ENCODE measurements at regions not wholly inside any gene's neighbourhood (a gene's known extent, or its start where the extent isn't known, plus 50 kb on each side); places are given as distances from the start of the nearest gene placed in this dataset.

GRCh38 chr5:58246461-58246944, 213.4 kb downstream of the PLK2 start:
- DNase-seq = no peak

GRCh38 chr5:58245476-58245840, 214.4 kb downstream of the PLK2 start:
- DNase-seq = no peak

- DNase-seq = no peak
Measured at GRCh38 chr5:58244819-58245475, 214.9 kb downstream of the PLK2 start.

- no peak for DNase-seq
Measured at GRCh38 chr5:58241389-58241788, 218.5 kb downstream of the PLK2 start.

- no peak for DNase-seq
Measured at GRCh38 chr5:58240322-58240721, 219.6 kb downstream of the PLK2 start.

- no peak for DNase-seq
Measured at GRCh38 chr5:58239731-58240130, 220.2 kb downstream of the PLK2 start.

GRCh38 chr5:58239045-58239444, 220.8 kb downstream of the PLK2 start:
- no peak for DNase-seq

- DNase-seq = no peak
Measured at GRCh38 chr5:58236498-58236897, 223.4 kb downstream of the PLK2 start.

GRCh38 chr5:58235299-58235698, 224.6 kb downstream of the PLK2 start:
- DNase-seq = no peak

- no peak for DNase-seq
Measured at GRCh38 chr5:58232130-58232529, 227.8 kb downstream of the PLK2 start.

- DNase-seq = no peak
Measured at GRCh38 chr5:58231041-58231440, 228.8 kb downstream of the PLK2 start.

GRCh38 chr5:58228896-58229295, 231.0 kb downstream of the PLK2 start:
- DNase-seq = no peak

- no peak for DNase-seq
Measured at GRCh38 chr5:58227858-58228257, 232.0 kb downstream of the PLK2 start.

GRCh38 chr5:58224661-58225060, 235.2 kb downstream of the PLK2 start:
- no peak for DNase-seq

GRCh38 chr5:58224221-58224620, 235.7 kb downstream of the PLK2 start:
- DNase-seq = no peak

GRCh38 chr5:58215364-58215763, 244.5 kb downstream of the PLK2 start:
- DNase-seq = no peak

GRCh38 chr5:58211441-58211840, 248.4 kb downstream of the PLK2 start:
- no peak for DNase-seq

- DNase-seq = no peak
Measured at GRCh38 chr5:58208674-58209073, 251.2 kb downstream of the PLK2 start.

GRCh38 chr5:58207076-58207475, 252.8 kb downstream of the PLK2 start:
- no peak for DNase-seq

- DNase-seq = no peak
Measured at GRCh38 chr5:58204966-58205365, 254.9 kb downstream of the PLK2 start.

GRCh38 chr5:58202941-58203444, 256.9 kb downstream of the PLK2 start:
- DNase-seq = no peak

- no peak for DNase-seq
Measured at GRCh38 chr5:58201922-58202648, 257.8 kb downstream of the PLK2 start.

- DNase-seq = no peak
Measured at GRCh38 chr5:58200451-58200850, 259.4 kb downstream of the PLK2 start.

- DNase-seq = no peak
Measured at GRCh38 chr5:58199087-58199486, 260.8 kb downstream of the PLK2 start.

GRCh38 chr5:58198330-58198729, 261.6 kb downstream of the PLK2 start:
- no peak for DNase-seq

Measured in NCI-H524 treated with DMSO at 0.1 percent for 48 hours (cell line).